ENCODE measurements at regions not wholly inside any gene's neighbourhood (a gene's known extent, or its start where the extent isn't known, plus 50 kb on each side); places are given as distances from the start of the nearest gene placed in this dataset.

- DNase-seq (ENCODE audit: low read depth, low spot score) = no peak
- Histone ChIP-seq H3K27me3 (ENCODE audit: insufficient read depth, insufficient read length) (no peaks in the 10 kb centered on the region), H3K4me1 (ENCODE audit: insufficient read depth, insufficient read length) (no peaks in the 10 kb centered on the region), H3K4me3 (ENCODE audit: insufficient read length, low read depth) (no peak overlapping the region), H3K9ac (ENCODE audit: insufficient read length, low read depth) (no peak overlapping the region), H3K9me3 (ENCODE audit: insufficient read depth, low read length) (no peaks in the 10 kb centered on the region), H3K36me3 (ENCODE audit: insufficient read depth, insufficient read length, low read length) (no peaks in the 10 kb centered on the region)
- TF ChIP-seq ZNF274 (IDR thresholded peaks at IDR 0.05; ENCODE audit: low read depth, low read length) (no peak), SUZ12 (IDR thresholded peaks at IDR 0.05; ENCODE audit: extremely low read depth, insufficient read depth, insufficient read length) (no peak), YY1 (IDR thresholded peaks at IDR 0.05; ENCODE audit: insufficient read depth, insufficient read length) (no peak)
These were observed 341.7 kb downstream of the LRRC3B start for GRCh38 chr3:26964313-26964712.

DNA sequence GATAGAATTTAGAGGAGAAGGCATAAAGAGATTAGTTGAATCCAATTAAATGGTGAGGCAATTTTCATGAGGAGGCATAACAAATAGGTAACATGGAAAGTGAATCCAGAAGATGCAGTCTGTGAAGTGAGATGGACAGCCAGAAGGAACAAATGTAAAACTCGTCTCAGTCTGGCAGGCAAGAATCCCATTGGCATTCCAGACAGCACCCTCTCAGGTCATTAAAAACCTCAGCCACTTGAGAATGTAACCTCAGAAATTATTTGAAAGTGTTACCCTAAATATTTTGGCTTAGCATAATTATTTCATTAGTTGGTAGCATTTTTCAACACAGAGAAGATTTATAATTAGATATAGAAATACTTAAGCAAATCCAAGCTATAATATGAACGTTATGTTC, 342.3 kb downstream of the LRRC3B start:
- H3K9ac ChIP-seq (ENCODE audit: insufficient read length, low read depth) = no peak overlapping the region
- no peaks in the 10 kb centered on the region for H3K36me3 ChIP-seq (ENCODE audit: insufficient read depth, insufficient read length, low read length)
- DNase-seq (ENCODE audit: low read depth, low spot score) = no peak
- H3K4me3 ChIP-seq (ENCODE audit: insufficient read length, low read depth) = no peak overlapping the region
- H3K27me3 ChIP-seq (ENCODE audit: insufficient read depth, insufficient read length) = no peaks in the 10 kb centered on the region
- no peak for TF ChIP-seq SUZ12 (IDR thresholded peaks at IDR 0.05; ENCODE audit: extremely low read depth, insufficient read depth, insufficient read length)
- TF ChIP-seq YY1 (IDR thresholded peaks at IDR 0.05; ENCODE audit: insufficient read depth, insufficient read length) = no peak
- TF ChIP-seq ZNF274 (IDR thresholded peaks at IDR 0.05; ENCODE audit: low read depth, low read length) = no peak
- no peaks in the 10 kb centered on the region for H3K9me3 ChIP-seq (ENCODE audit: insufficient read depth, low read length)
- no peaks in the 10 kb centered on the region for H3K4me1 ChIP-seq (ENCODE audit: insufficient read depth, insufficient read length)

DNA sequence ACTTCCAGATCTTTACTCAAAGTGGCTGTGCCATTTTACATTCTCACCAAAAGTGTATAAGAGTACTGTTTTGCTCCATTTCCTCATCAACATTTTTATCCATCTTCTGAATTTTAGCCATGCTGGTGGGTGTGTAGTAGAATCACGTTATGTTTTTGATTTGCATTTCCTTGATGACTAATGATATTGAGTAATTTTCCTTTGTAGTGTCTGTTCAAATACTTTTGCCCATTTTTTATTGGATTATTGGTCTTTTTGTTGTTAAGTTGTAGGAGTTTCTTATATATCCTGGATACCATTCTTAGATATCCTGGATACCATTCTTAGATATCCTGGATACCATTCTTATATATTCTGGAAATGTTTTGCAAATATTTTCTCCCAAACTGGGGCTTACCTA, 344.9 kb downstream of the LRRC3B start:
- Histone ChIP-seq H3K9ac (ENCODE audit: insufficient read length, low read depth) (no peak overlapping the region), H3K4me3 (ENCODE audit: insufficient read length, low read depth) (no peak overlapping the region), H3K4me1 (ENCODE audit: insufficient read depth, insufficient read length) (no peaks in the 10 kb centered on the region), H3K27me3 (ENCODE audit: insufficient read depth, insufficient read length) (no peaks in the 10 kb centered on the region), H3K36me3 (ENCODE audit: insufficient read depth, insufficient read length, low read length) (no peaks in the 10 kb centered on the region), H3K9me3 (ENCODE audit: insufficient read depth, low read length) (no peaks in the 10 kb centered on the region)
- no peak for DNase-seq (ENCODE audit: low read depth, low spot score)
- no peak for TF ChIP-seq YY1 (IDR thresholded peaks at IDR 0.05; ENCODE audit: insufficient read depth, insufficient read length)

DNA sequence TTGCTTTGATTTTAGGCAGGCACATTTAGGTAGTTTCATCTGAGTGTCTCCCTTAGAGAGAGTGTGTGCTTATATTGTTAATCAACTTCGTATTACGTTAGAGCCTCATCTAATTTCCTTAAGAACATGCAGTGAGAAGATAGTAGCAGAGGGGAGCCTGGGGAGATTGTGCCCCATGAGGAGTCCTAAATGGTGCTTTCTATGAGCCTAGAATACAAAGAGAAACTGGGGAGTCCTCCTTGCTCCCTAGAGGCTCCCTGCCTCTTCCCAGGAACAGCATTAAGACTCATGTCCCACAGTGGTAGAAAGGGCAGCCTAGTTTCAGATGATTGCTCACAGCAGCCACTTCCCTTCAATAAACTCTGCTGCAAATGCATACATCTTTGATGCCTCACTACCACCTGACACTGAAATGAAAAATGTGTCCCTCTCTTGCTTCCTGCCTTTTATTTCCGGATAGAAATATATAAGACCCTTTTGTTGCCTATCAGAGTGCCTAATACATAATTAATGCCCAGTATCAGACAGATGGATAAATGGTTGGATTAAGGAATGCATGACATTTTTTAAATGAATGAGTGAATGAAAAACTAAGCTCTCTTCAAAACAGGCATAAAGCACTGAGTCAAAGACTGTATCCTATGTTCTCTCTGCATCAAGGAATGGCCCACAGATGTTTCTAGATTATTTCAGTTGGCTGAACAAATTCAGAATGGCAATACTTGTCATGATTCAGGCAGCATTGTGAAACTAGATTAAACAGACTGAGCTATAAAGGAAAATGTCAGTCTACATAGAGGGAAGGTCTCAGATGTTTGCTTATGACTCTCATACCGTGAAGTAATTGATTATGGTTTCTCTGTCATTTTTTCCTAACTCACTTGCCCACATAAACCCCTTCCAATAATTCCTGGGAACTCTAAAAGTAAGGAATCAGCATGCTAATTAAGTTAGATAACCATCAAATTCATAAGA, 362.1 kb downstream of the LRRC3B start:
- no peak for DNase-seq (ENCODE audit: low read depth, low spot score)
- TF ChIP-seq YY1 (IDR thresholded peaks at IDR 0.05; ENCODE audit: insufficient read depth, insufficient read length) (no peak), SUZ12 (IDR thresholded peaks at IDR 0.05; ENCODE audit: extremely low read depth, insufficient read depth, insufficient read length) (no peak), ZNF274 (IDR thresholded peaks at IDR 0.05; ENCODE audit: low read depth, low read length) (no peak)
- Histone ChIP-seq H3K36me3 (ENCODE audit: insufficient read depth, insufficient read length, low read length) (no peaks in the 10 kb centered on the region), H3K27me3 (ENCODE audit: insufficient read depth, insufficient read length) (no peaks in the 10 kb centered on the region), H3K4me3 (ENCODE audit: insufficient read length, low read depth) (no peak overlapping the region), H3K9ac (ENCODE audit: insufficient read length, low read depth) (no peak overlapping the region), H3K9me3 (ENCODE audit: insufficient read depth, low read length) (no peaks in the 10 kb centered on the region), H3K4me1 (ENCODE audit: insufficient read depth, insufficient read length) (no peaks in the 10 kb centered on the region)

GRCh38 chr3:26989037-26989436, 366.5 kb downstream of the LRRC3B start:
- no peaks in the 10 kb centered on the region for H3K36me3 ChIP-seq (ENCODE audit: insufficient read depth, insufficient read length, low read length)
- no peak overlapping the region for H3K4me3 ChIP-seq (ENCODE audit: insufficient read length, low read depth)
- no peaks in the 10 kb centered on the region for H3K9me3 ChIP-seq (ENCODE audit: insufficient read depth, low read length)
- H3K9ac ChIP-seq (ENCODE audit: insufficient read length, low read depth) = no peak overlapping the region
- DNase-seq (ENCODE audit: low read depth, low spot score) = no peak
- TF ChIP-seq YY1 (IDR thresholded peaks at IDR 0.05; ENCODE audit: insufficient read depth, insufficient read length) (no peak), ZNF274 (IDR thresholded peaks at IDR 0.05; ENCODE audit: low read depth, low read length) (no peak), SUZ12 (IDR thresholded peaks at IDR 0.05; ENCODE audit: extremely low read depth, insufficient read depth, insufficient read length) (no peak)
- no peaks in the 10 kb centered on the region for H3K27me3 ChIP-seq (ENCODE audit: insufficient read depth, insufficient read length)
- no peaks in the 10 kb centered on the region for H3K4me1 ChIP-seq (ENCODE audit: insufficient read depth, insufficient read length)

DNA sequence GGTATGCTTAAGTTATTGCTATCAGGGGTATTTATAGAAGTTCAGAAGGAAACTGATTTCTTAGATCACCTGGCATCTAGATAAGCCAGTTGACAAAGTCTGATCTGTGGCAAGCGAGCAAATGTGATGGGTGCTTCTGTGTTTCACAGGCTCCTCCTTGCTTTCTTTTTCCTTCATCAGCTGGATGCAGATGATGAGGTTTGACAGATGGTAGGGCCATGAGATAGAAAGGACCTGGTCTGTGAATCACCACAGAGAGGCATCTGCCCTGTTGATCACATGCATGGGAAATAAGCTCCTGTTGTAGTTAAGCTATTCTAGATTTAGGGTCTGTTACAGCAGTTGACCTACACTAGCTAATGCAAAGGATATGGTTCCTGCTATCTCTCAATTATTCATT, 372.0 kb downstream of the NEK10 start:
- Histone ChIP-seq H3K27me3 (ENCODE audit: insufficient read depth, insufficient read length) (no peaks in the 10 kb centered on the region), H3K4me1 (ENCODE audit: insufficient read depth, insufficient read length) (no peaks in the 10 kb centered on the region), H3K9me3 (ENCODE audit: insufficient read depth, low read length) (no peaks in the 10 kb centered on the region), H3K36me3 (ENCODE audit: insufficient read depth, insufficient read length, low read length) (no peaks in the 10 kb centered on the region), H3K9ac (ENCODE audit: insufficient read length, low read depth) (no peak overlapping the region), H3K4me3 (ENCODE audit: insufficient read length, low read depth) (no peak overlapping the region)
- no peak for DNase-seq (ENCODE audit: low read depth, low spot score)
- no peak for TF ChIP-seq ZNF274 (IDR thresholded peaks at IDR 0.05; ENCODE audit: low read depth, low read length)
- TF ChIP-seq SUZ12 (IDR thresholded peaks at IDR 0.05; ENCODE audit: extremely low read depth, insufficient read depth, insufficient read length) = no peak
- TF ChIP-seq YY1 (IDR thresholded peaks at IDR 0.05; ENCODE audit: insufficient read depth, insufficient read length) = no peak

- no peak overlapping the region for H3K9ac ChIP-seq (ENCODE audit: insufficient read length, low read depth)
These were observed 358.3 kb downstream of the NEK10 start for GRCh38 chr3:27010834-27011233.

More at GRCh38 chr3:27010834-27011233, 358.3 kb downstream of the NEK10 start:
- no peaks in the 10 kb centered on the region for H3K9me3 ChIP-seq (ENCODE audit: insufficient read depth, low read length)
- H3K4me3 ChIP-seq (ENCODE audit: insufficient read length, low read depth) = no peak overlapping the region
- H3K36me3 ChIP-seq (ENCODE audit: insufficient read depth, insufficient read length, low read length) = no peaks in the 10 kb centered on the region
- H3K4me1 ChIP-seq (ENCODE audit: insufficient read depth, insufficient read length) = no peaks in the 10 kb centered on the region
- H3K27me3 ChIP-seq (ENCODE audit: insufficient read depth, insufficient read length) = no peaks in the 10 kb centered on the region
- TF ChIP-seq SUZ12 (IDR thresholded peaks at IDR 0.05; ENCODE audit: extremely low read depth, insufficient read depth, insufficient read length) (no peak), YY1 (IDR thresholded peaks at IDR 0.05; ENCODE audit: insufficient read depth, insufficient read length) (no peak), ZNF274 (IDR thresholded peaks at IDR 0.05; ENCODE audit: low read depth, low read length) (no peak)
- DNase-seq (ENCODE audit: low read depth, low spot score) = no peak
